Right lobe of liver (tissue), 4 donors: ENCODE measurements at regions not wholly inside any gene's neighbourhood (a gene's known extent, or its start where the extent isn't known, plus 50 kb on each side); places are given as distances from the start of the nearest gene placed in this dataset.

Experiments used
- CTCF ChIP-seq, 4 donors: fragments of 200-600 bp in 3 of 4; fragments of 450-650 bp in 1 of 4; IDR thresholded peaks; one replicate each; pipeline versions ENCODE4 v1.5.1 to v1.8.0; 2016 to 2022; ENCODE audit warnings: antibody characterized with exemption in 4 of 4, mild to moderate bottlenecking in 2 of 4
- POLR2A ChIP-seq: fragments of 450-650 bp; IDR thresholded peaks from one replicate; pipeline ENCODE4 v1.6.1; 2017; ENCODE audit warnings: antibody characterized with exemption, mild to moderate bottlenecking
- donor health status: DM: no; HTN: no; CAD: no.
- donor health status: DM: no; HTN: no; CAD: no.
- donor health status: DM: no; HTN: yes; CAD: no.

GRCh38 chr15:38623744-38624143 is 59.1 kb upstream of the RASGRP1 start:
- TF ChIP-seq CTCF (IDR thresholded peaks at IDR 0.05) (no peak), POLR2A (no peak)
